GM10266 (cell line): ENCODE measurements at regions not wholly inside any gene's neighbourhood (a gene's known extent, or its start where the extent isn't known, plus 50 kb on each side); places are given as distances from the start of the nearest gene placed in this dataset.

ENCODE experiments used
- DNase-seq: peaks from one replicate; pipeline ENCODE4 v3.0.0; 2012; ENCODE audit errors: extremely low spot score
- CTCF ChIP-seq: IDR thresholded peaks from 2 replicates; pipeline ENCODE4 v1.5.1; 2012; ENCODE audit warnings: mild to moderate bottlenecking, low read depth; ENCODE audit not compliant: control insufficient read depth, insufficient read depth; ENCODE audit errors: missing control alignments

GRCh38 chr9:89674667-89675057 lies 69.8 kb downstream of the GADD45G start:
- no peak for TF ChIP-seq CTCF
- DNase-seq: no peak

- DNase-seq: no peak
Measured at GRCh38 chr9:89675058-89675742, 70.4 kb downstream of the GADD45G start.

GRCh38 chr9:89676281-89676680 lies 71.5 kb downstream of the GADD45G start:
- no peak for DNase-seq
- no peak for TF ChIP-seq CTCF

More at GRCh38 chr9:89675058-89675742, 70.4 kb downstream of the GADD45G start:
- no peak for TF ChIP-seq CTCF

DNA sequence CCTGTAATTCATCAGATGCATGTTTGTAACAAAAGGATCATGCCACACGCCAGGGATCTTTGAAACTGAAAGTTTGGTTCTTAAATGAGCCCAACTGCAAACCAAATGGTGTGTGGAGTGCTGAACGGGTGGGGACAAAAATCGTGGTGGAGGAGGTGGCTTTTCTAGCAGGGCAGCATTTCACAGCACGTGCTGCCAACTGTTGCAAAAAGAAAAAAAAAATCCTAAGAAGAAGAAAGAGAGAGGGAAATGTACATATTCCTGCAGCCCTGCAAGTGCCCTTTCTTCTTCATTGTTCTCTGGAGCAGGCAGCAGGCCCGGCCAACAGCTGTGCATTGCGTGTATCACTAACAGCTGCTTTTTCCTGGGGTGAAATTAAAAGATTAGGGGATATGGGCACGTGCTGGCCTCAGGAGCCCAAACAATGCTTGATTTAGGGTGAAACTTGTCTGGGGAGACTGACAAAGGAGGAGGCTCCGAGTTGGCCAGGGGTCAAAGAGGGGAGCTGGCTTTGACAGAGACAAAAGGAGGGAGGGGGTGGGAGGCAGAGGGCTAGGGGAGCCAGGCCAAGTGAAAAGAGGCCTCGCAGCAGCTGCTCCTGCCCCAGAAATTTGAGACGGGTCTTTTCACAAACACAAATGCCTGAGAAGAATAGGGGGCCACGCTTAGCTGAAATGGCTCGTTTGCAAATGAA lies 73.0 kb downstream of the GADD45G start:
- no peak for TF ChIP-seq CTCF
- no peak for DNase-seq

DNA sequence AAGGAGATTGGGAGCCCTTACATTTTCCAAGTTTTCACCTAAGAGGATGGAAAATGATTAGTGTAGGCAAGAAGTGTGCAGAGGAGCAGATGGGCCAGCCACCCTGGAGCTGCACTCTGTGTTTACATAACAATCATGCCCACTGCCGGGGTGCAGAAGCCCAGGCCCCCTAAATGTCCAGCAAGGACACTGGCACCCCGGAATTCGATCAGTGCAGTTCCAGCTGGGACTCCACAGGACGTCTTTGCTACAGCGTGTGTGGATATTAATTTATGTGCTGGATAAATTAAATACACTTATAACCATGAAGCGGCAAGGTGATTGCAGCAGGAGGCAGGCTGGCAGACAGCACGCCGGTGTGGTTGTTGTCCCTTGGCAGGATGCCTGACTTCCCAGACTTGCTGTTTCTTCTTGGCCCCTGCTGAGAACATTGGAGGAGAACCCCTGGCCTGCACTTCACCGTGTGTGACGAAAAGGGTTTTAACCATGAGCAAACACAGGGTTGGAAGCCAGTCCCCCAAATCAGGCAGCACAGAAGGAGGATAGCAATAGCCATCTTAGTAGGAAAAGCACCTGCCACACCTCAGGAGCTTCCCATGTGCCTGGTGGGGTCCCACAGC lies 73.7 kb downstream of the GADD45G start:
- no peak for TF ChIP-seq CTCF
- no peak for DNase-seq

DNA sequence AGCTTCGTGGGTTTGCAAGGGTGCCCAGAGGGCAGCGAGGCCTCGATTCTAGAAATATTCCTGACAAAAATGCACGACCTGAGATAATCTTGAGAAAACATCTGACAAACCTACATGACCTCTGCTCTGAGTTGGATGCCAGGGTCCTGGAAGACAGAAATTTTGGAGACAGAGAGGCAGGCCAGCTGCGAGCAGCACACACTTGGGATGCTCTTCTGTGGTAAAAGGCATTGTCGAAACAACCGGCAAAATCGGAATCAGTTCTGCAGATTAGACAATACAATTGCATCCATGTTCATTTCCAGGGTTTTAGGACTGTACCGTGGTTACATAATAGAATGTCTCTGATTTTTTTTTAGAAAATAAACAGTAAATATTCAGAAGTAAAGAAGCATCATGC lies 74.2 kb downstream of the GADD45G start:
- DNase-seq: no peak
- no peak for TF ChIP-seq CTCF

- TF ChIP-seq CTCF: no peak
- no peak for DNase-seq
Measured at GRCh38 chr9:89679581-89679980, 74.8 kb downstream of the GADD45G start.
